ENCODE measurements at regions not wholly inside any gene's neighbourhood (a gene's known extent, or its start where the extent isn't known, plus 50 kb on each side); places are given as distances from the start of the nearest gene placed in this dataset.

- no peak for DNase-seq (ENCODE audit: low spot score)
- no peak for ATAC-seq
Observed at GRCh38 chr1:37128091-37128490, 93.8 kb upstream of the GRIK3 start.

GRCh38 chr1:37130221-37130948 lies 96.1 kb upstream of the GRIK3 start:
- ATAC-seq (no peak), DNase-seq (ENCODE audit: low spot score) (no peak)

DNA sequence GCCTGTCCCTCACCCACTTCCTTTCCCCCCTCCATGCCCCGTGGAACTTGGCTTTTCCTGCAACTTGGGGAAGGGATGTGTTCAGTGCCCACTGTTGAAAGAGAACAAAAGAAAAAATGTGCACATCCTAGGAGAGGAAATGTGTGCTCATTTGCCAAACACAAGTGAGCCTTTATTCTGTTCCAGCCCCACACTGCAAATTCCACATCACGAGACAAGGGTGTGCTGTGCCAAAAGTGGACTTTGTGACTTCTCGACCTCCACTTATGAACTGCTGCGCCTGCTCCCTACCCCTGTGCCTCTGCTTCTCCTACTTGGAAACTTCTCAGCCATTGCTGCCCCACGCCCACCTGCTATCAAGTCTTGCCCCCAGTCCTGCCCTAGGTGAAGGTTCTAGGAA lies 97.0 kb upstream of the GRIK3 start:
- DNase-seq (ENCODE audit: low spot score), result no peak
- no peak for ATAC-seq

- DNase-seq (ENCODE audit: low spot score), result no peak
- ATAC-seq, result no peak
Observed at GRCh38 chr1:37133276-37134145, 99.2 kb upstream of the GRIK3 start.

- ATAC-seq (no peak), DNase-seq (ENCODE audit: low spot score) (no peak)
Observed at GRCh38 chr1:37134599-37134998, 100.3 kb upstream of the GRIK3 start.

DNA sequence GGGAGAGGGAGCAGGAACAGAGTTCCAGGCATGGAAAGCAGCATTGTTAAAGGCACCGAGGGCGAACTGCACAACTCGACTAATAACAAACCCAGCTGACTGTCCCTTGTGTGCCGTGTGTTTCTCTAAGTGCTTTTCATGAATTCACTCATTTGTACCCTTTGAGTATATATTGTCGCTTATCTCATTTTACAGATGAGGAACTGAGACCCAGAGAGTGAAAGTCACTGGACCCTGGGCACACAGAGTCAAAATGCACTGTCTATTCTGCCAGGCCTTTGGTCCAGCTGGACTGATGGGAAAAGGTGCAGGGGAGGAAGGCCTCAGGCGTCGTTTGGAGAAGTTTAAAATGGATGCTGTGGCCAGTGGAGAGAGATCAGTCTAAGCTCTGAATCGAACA lies 100.7 kb upstream of the GRIK3 start:
- DNase-seq (ENCODE audit: low spot score) (no peak), ATAC-seq (no peak)

DNA sequence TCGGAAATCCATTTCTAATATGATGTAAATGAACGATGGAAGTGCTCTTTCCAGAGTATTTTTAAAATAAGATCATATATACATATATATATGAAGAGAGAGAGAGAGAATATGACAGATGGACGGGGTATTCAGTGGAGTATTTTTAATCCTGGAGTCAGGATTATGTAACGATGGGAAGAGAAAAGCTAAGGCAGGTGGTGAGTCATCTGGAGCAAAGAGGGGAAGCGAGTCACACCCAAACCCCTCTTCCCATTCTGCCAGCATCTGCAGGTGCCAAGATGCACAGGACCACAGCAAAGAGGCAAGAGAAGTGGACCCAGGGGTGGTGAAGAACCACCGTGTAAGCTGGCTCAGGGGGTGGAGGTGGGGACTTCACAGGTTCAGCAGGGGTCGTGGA lies 102.7 kb upstream of the GRIK3 start:
- DNase-seq (ENCODE audit: low spot score) (no peak), ATAC-seq (no peak)

GRCh38 chr1:37137601-37138000 lies 103.3 kb upstream of the GRIK3 start:
- DNase-seq (ENCODE audit: low spot score) (no peak), ATAC-seq (no peak)

DNA sequence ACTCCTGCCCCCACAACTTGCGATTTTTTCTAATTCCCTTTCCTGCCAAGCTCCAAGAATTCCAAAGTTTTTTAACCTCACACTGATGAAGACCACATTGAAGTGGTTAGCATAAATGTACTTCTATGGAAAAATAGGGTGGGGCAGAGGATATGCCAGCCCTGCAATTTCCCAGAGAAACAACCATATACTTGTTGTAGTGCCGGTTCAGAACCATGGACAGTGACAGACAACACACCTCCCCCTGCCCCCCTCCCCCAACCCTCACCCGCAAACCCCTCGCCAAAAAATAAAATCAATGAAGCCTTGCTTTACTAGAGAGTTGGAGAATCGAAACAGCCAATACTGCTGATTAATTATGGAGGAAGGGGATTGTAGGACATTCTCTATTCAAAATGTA lies 109.5 kb upstream of the GRIK3 start:
- ATAC-seq (no peak), DNase-seq (ENCODE audit: low spot score) (no peak)

DNA sequence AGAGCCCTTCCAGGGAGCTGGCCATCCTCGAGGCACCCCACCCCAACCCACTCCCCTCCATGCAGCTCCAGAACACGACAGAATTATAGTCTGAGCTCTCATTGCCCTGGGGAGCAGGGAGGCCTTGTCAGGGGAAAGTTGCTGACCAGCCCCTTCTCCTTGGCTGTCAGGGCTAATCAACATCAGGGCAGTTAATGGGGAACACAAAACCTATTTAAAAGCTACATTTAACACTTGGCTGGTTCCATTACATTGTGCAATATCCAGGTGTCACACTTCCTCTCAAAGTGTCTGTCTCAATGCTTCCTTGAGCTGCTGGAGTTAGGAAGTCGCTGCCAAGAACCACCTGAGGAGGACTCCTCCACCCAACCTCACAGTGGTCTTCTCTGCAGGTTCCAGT lies 111.8 kb upstream of the GRIK3 start:
- ATAC-seq (no peak), DNase-seq (ENCODE audit: low spot score) (peak; percentile 2)

DNA sequence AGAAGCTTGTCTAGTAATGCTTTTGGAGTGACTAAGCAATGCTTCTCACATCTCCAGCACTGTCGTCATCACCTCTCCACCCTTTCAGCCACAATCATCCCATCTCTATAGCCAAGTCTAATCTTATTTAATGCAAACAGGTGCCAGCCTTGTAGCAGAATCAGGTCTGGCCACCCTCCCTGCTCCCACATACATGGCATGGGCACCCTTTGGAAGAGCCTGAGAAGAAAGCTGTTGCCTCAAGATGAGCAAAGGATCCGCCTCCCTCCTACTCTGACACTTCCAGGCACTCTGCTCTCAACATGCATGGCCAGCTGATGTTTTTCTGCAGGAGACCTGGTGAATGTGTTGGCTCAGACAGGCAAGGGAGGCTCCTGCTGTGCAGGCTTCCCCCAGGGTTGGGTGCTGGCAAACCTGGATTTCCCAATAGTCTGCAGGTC lies 113.1 kb upstream of the GRIK3 start:
- peak; percentile 8 for DNase-seq (ENCODE audit: low spot score)
- no peak for ATAC-seq

DNA sequence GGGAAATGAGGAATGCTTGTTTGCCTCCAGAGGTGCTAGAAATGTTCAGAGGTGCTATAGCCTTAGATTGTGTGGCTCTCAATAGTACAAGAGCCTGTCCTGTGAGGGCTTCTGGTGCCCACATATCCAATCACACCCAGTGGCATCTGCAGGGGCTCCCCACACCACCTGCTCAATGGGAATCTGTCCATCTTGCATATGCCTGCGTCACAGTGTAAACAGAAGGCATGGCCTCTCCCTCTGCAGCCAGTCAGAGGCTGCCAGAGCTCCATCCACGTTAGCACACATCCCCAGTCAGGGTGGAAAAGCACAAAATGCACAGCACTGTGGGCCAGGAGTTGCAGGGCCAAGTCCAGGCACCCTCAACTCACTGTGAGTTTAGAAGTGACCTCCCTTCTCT lies 113.6 kb upstream of the GRIK3 start:
- ATAC-seq, result no peak
- DNase-seq (ENCODE audit: low spot score), result peak; percentile 22

DNA sequence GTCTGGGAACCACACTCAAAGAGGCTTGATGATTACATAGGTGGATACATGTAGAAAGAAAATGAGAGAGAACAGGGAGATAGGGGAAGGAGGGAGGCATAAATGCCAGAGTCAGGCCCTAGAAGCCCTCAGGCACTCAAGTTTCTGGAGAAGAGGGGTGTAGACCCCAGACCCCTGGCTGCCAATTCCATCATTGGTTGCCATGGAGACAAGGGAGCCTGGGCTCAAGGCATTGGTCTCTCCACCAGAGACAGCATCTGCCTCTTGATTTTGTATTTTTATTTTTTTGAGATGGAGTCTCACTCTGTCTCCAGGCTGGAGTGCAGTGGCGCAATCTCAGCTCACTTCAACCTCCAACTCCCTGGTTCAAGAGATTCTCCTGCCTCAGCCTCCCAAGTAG lies 114.3 kb upstream of the GRIK3 start:
- ATAC-seq (no peak), DNase-seq (ENCODE audit: low spot score) (peak; percentile 7)

- DNase-seq (ENCODE audit: low spot score) (peak; percentile 12), ATAC-seq (no peak)
Observed at GRCh38 chr1:37149296-37149695, 115.0 kb upstream of the GRIK3 start.

GRCh38 chr1:37150986-37151385 lies 116.7 kb upstream of the GRIK3 start:
- DNase-seq (ENCODE audit: low spot score), result peak; percentile 12
- no peak for ATAC-seq

GRCh38 chr1:37151789-37152188 lies 117.5 kb upstream of the GRIK3 start:
- ATAC-seq (no peak), DNase-seq (ENCODE audit: low spot score) (peak; percentile 19)

- DNase-seq (ENCODE audit: low spot score), result peak; percentile 21
- ATAC-seq, result no peak
Observed at GRCh38 chr1:37152491-37152890, 118.2 kb upstream of the GRIK3 start.

DNA sequence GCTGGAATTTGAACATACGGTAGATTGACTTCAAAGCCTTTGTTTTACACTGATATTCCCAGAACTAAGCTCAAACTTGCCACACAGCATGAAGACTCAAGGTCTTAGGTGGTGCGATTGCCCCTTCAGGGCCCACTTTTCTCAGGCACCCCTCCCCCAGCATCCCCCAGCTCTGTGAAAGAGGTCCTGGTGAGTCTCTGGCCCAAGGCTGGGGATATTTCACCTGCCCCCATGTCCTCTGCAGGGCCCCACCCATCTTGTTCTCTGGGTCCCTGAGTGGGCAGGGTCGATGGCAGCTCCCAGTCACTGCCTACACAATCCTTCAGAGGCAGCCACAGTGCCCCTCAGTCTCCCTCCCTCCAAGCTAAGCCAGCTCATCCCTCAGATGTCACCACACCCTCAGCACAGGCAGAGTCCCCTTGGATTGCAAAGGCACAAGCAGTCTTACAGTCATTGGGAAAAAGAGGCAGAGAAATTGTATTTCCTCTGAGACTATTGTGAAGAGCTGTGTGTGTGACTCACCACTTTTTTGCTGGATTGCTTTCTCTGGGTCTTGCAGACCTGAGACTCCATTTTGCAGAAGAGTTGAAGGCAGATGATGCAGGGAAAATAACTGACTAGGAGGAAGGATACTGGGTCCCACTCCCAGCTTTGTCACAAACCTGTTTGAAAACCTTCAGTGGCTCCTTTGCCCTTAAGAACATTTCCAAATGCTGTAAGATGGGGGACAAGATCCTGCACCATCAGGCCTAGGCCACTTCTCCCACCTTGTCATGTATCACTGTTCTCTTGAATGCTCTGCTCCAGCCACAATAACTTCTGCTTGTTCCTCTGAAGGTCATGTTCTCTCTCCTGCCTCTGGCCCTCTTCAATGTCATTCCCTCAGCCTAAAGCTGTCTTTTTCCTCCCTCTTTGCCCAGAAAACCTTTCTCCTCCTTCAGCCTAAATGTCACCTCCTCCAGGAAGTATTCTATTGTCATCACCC lies 119.1 kb upstream of the GRIK3 start:
- DNase-seq (ENCODE audit: low spot score) (peak; percentile 19), ATAC-seq (no peak)

DNA sequence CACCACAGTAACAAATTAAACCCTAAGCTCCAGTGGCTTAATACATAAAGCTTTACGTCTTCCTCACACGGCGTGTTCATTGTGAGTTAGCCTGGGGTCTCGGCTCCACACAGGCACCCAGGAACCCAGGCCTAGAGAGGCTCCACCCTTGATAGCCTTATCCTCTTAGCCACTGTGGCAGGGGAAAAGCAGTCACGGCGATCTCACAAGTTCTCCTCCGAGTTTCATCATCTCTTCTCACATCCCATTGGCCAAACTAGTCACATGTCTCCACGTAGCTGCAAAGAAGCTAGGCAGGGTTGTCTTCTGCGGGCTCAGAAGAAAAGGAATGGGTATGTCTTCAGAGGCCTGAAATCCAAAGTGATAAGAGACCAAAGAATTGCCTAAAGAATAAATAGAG lies 122.3 kb upstream of the GRIK3 start:
- ATAC-seq, result no peak
- DNase-seq (ENCODE audit: low spot score), result peak; percentile 21

DNA sequence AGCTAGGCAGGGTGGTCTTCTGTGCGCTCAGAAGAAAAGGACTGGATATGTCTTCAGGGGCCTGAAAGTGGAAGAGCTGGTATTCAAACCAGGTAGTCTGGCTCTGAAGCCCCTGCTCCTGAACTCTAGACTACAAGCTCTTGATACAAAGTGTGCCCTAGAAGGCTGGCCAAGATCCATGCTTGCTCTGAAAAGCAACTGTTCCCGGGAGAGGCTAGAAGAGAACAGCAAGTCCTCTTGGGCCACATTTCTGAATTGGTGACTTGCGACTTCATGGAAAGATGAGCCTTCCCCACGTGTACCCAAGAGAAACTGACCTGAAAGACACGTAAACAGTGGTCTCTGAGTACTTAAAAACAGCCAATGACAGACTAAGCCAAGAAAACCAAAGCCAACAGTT lies 123.3 kb upstream of the GRIK3 start:
- no peak for ATAC-seq
- DNase-seq (ENCODE audit: low spot score), result peak; percentile 15

- no peak for ATAC-seq
- DNase-seq (ENCODE audit: low spot score), result peak; percentile 14
Observed at GRCh38 chr1:37158113-37158749, 123.9 kb upstream of the GRIK3 start.
